Inflammatory macrophage treated with lipopolysaccharide for 4 hours (primary cell): ENCODE measurements at regions not wholly inside any gene's neighbourhood (a gene's known extent, or its start where the extent isn't known, plus 50 kb on each side); places are given as distances from the start of the nearest gene placed in this dataset.
"Not testable (repeated sequence)": the region's sequence is repeated elsewhere in the genome, so short reads cannot be mapped to it uniquely, and the experiment has no call there.

Experiments used
- DNase-seq: peaks from one replicate; pipeline ENCODE4 v3.0.0-alpha.2; 2020

DNA sequence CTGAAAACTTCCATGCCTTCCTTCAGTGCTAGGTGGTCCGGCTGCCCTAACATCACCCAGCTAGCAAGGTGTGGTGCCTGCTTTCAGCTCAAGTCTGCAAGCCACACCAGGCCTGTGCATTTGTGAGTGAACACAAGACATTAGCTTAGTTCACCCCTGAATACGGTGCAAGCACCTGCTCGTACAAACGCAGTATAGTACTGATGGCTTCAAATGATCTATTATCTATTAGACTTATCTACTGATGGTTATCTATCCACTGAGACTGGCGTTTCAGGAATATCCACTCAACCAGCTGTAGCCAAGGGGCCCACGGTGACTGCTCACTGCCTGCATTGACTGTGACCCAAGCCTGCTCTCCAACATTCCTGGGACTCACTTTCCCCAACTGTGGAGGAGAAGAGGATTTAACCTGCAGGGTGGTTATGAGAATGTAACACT, 155.9 kb downstream of the SHOX start:
- no peak for DNase-seq

DNA sequence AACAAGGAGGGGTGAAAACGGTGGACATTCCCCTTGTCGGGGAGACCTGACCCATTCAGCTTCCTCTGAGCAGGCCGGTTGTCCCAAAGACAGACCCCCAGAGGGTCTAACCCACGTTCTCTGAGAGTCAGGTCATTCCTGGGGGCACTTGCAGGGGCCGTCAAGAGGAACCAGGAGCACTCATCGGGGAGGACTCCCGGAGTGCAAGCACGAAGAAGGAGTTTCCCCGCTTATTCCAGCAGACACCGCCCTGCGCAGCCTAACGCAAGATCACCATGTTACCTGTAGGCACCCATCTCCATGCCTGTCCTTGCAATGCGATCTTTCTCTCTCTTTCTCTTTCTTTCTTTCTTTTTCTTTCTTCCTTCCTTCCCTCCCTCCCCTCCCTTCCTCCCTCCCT, 154.2 kb downstream of the SHOX start:
- no peak for DNase-seq

DNA sequence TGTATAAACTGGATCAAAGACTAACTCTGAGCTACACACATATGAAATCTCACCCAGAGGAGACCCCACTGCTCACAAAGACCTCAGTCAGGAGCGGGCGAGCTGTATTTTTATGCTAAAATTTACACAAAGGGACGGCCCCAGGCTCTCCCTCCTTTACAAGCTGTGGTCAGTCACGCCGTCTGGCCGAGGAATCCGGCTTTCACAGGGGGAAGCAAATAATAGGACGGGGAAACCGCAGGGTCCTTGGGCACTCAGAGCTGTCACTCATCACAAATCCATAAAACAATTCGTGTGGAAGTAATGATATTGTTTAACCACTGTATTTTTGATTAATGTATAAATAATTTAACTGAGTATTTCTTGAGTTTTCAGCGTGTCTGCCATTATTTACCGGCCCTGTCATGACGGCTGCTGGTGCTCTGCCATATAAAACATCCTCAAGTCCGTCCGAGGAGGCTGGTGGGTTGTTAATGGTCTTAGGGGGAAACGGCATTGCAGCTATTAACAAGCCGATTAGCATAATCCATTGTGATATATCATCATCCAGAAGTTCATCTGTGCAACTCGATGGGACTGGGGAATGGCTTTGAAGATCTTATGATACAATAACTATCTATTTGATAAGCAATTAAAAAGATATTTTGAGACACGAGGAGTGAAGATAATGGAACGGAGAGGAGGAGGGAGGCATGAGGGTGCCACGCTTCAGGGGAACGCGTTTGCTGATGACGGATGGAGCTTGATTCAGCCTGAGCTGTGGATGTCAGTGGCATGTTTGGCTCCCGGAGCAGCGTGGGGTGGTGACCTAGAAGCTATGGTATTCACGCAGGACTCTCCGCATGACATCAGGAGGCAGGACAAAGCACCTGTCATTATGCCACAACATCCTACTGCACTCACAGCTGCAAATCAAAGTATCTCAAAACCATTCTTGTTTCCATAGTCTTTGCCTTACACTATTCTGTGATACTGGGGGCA, 150.9 kb downstream of the SHOX start:
- DNase-seq = no peak

DNA sequence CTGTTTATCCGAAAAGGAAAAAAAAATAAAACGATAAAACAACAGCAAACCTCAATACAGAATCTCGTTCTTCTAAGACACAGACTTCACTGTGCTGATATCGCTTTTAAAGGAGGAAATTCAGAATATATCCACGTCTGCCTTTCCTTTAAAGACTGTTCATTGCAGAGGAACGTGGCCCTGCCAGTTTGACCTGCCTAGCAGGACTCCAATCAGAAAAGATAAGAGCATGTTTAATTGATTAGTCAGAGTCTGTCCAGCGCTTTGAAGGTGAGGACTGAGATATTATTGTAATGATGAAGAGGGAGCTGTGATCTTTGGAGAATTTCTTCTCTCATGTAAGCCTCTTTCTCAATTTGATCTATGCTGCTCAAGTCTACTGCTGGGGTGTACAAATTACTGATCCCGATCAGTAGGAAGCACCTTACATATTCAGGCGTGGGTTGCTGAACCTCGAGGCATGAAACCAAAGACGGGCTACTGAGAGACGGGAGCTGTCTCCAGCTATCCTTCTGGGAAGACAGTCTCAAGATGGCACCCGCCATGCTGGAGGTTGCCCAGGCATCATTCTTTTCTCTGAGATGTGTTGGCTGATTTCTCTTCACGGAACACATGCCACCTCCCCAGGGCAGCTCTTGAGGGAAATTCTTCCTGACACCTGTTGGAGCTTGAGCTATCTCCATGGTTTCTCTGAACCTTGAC, 146.1 kb downstream of the SHOX start:
- DNase-seq = no peak

DNA sequence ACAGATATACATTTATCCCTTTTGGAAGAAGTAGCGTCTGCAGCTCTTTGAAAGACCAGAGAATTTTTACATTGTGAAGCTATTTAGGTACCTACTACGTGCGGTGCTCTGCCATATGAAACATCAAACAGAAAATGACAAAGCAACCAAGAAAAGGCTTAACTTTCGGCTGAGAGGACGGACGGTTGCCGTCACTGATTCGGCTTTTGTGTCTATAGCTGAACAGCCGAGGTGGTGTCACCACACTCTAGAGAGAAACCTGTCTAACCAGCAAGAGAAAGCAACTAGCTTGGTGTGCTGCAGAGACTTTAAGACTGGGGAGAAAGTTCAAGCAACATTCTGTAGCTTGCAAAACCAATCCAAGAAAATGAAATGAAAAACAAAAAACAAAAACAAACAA, 145.5 kb downstream of the SHOX start:
- no peak for DNase-seq

DNA sequence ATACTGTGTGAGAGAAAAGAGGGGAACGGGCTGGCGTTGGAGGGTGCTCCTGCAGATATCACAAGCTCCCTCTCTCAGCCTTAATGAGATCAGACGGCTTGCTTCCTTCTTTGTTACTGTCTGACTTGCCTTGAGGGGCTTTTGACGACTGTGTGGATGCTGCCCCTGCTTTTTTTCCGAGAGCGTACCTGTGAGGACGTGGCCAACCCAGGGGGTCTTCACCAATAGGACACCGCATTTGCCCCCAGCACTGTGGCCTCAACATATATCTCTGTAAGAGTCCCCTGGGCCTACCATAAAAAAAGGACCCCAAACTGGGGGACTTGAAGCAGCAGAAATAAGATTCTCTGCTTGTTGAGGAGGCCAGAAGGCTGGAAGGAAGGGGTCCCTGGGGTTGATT, 143.9 kb downstream of the SHOX start:
- DNase-seq = no peak

DNA sequence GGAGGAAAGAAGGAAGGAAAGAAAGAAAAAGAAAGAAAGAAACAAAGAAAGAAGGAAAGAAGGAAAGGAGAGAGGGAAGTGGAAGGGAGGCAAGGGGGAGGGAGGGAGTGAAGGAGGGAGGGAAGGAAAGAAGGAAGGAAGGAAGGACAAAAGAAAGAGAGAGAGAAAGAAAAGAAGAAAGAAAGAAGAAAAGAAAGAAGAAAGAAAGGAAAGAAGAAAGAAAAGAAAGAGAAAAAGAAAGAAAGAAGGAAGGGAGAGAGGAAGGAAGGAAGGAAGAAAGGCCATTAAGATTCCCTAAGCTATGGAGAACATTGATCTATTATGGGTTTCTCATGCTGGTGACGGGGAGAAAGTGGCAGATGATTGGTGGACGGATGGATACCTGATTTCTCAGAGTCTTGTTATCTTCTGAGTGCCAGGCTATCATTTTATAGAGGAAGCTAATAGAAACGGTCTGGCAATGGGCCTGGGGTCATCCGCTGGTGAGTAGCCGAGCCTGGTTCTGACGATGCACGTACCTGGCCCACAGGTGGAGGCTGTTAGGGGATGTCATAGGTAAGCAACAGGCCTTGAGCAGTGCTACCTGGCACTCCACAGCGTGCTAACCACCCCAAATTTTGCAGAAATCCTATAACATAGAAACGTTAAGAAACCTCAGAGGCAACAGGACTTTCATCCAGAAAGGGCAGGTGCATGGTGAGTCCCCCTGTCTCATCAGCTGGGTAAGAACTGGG, 142.9 kb downstream of the SHOX start:
- DNase-seq = no peak

DNA sequence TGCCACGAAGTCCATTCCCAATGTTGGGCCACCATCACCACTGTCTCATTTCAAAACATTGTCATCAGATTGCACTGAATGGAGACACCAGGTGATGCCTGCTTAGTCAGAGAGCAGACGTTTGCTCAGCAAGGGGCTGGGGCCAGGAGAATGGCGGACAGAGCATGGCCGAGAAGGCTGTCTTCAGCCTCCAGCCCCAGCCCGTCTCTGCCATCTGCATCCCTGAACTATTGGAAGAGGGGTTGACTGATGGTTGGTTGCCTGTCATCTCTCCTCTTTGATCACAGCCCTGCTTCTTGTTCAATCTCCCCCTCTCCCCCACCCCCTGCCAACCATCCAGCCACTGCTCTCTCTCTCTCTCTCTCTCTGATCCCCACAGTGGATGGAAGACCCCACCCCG, 140.9 kb downstream of the SHOX start:
- DNase-seq = no peak

DNA sequence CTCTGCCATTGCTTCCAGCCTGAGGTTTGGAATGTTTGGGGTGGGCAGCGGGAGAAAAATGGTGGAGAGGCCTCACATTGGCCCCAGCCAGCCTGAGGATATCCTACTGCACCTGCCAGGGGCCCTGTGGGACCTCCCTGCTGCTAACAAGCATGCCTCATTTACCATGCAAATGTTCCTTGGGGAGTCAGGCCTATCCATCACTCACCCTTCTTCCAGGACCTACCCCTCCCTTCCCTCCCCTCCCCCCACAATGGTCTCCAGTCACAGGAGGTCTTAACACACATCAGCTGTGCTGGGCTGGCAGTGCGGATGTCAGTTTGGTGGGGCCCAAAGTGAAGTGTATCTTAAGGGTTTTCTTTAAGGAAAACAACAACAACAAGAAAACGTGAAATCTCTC, 139.2 kb downstream of the SHOX start:
- DNase-seq = no peak

DNA sequence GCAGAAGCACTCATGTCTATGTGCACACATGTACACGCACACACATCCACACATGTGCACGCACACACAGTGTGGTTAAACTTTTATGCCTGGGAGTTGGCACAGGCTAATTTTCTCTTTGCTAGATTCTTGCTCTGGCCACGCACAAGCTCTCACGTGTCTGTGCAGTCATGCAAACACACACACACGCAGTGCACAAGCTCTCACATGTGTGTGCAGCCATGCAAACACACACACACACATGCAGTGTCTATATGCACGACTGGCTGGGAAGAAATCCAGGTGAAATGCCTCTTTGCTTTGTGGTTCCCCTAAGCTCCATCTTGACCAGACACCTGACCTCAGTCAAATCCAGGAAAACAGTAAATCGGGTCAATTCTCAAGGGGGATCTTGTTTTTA, 138.0 kb downstream of the SHOX start:
- DNase-seq = no peak

DNA sequence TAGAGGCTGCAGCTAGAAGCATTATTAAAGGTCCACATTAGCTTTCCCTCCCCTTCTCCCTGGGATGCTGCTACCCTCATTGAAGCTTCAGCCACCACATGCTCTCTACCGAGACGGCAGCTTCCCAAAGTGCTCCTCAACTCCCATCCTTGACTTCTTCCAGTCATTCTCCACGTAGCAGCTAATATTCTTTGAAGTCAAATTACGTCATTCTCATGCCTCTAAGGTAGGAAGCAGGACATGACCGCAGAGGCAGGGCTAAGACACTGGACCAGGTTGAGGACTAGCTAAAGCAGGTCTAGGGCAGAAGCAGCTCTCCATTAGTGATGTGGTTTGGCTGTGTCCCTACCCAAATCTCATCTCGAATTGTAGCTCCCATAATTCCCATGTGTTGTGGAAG, 128.3 kb downstream of the SHOX start:
- no peak for DNase-seq

DNA sequence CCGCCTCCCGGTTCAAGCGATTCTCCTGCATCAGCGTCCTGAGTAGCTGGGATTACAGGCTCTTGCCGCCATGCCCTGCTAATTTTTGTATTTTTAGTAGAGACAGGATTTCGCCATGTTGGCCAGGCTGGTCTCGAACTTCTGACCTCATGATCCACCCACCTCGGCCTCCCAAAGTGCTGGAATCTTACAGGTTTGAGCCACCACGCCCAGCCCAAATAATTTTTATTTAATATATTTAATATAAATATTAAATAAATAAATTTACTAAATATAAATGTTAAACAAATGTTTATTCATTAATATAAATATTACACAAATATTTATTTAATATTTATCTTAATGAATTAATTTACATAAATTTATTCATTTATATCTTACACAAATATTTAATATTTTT, 120.2 kb downstream of the SHOX start:
- DNase-seq = no peak

DNA sequence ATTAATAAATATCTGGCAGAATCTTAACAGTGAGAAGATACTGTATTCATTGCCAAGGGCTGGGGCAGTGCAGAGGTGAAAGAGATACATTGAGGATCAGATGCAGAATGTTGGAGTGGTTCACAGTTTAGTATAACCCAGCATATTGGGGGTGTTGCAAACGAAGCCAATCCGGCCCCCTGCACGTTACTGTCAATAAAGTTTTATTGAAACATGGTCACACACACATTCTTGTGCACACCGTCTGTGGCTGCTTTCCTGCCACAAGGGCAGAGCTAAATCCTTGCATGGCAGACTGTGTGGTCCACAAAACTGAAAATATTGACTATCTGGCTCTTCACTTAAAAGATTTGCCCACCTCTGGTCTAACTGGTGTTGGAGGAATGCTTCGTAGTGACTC, 119.7 kb downstream of the SHOX start:
- no peak for DNase-seq

DNA sequence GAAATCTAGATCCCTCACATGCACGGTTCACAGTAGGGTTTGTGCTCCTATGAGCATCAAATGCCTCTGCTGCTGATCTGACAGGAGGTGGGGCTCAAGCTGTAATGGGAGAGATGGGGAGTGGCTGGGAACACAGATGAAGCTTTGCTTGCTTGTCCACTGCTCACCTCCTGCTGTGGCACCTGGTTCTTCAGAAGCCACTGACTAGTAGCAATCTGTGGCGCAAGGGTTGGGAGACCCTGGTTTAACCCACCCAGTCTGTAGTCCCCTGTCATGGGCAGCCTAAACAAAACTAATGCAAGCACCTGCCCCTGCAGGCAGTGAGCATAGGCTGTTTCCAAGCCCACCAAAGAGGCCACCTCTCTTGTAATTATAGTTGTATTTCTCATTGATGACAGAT, 116.6 kb downstream of the SHOX start:
- no peak for DNase-seq

DNA sequence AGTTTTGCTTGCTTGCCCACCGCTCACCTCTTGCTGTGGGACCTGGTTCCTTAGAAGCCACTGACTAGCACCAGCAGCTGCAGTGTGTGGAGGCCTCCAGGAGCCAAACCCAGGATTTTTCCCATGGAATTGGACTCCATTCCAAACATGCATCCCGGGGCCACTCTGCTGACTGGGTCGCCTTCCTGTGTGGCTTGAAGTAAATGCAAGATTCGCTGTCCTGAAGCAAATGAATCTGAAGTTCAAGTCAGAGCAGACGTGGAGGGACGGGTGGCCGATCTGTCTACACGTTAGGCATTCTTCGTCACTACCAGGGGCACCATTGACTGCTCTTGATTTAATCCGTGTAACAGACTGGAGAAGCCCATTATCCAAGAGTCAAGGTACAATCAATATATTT, 109.0 kb downstream of the SHOX start:
- no peak for DNase-seq

DNA sequence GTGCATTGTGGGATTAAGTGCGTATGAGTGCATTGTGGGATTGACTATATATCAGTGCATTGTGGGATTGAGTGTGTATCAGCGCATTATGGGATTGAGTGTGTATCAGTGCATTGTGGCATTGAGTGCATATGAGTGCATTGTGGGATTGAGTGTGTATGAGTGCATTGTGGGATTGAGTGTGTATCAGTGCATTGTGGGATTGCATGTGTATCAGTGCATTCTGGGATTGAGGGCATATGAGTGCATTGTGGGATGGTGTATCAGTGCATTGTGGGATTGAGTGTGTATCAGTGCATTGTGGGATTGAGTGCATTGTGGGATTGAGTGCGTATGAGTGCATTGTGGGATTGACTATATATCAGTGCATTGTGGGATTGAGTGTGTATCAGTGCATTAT, 106.4 kb downstream of the SHOX start:
- DNase-seq = not testable (repeated sequence)

DNA sequence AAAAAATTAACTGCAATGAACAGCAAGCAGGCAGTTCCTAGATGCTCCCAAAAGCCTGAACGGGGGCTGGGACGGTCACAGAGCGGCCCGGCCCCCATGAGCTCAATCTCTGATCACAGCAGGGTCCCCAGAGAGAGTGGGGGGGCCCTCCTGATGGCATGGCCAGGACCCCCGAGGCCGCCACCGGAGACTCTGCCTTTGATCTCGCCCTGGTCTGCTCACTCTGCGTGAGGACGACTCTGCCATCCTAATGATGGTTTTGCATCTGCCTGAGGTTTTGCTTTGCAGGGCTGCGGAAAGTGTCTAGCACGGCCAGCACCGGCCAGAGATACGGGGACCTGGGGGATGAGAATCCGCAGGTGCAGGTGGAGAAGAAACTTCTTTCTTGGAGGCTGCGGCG, 103.8 kb downstream of the SHOX start:
- DNase-seq = no peak

DNA sequence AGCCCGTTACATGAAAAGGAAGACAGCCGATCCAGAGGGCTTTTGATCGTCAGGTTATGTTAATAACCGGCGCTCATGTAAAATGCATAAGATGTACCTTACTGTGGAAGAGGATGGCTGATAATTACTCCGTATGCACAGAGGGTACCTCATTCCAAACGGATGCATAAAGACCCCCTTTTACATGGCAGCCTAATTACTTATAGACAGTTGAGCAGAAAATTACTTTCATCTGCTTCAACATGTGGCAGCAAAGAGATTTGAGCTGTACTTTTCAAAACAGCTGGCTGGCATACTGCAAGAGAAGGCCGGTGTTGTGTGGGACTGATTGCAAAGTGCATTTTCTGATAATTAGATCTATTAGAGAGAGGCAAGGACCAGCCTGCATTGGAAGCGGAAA, 103.4 kb downstream of the SHOX start:
- no peak for DNase-seq

DNA sequence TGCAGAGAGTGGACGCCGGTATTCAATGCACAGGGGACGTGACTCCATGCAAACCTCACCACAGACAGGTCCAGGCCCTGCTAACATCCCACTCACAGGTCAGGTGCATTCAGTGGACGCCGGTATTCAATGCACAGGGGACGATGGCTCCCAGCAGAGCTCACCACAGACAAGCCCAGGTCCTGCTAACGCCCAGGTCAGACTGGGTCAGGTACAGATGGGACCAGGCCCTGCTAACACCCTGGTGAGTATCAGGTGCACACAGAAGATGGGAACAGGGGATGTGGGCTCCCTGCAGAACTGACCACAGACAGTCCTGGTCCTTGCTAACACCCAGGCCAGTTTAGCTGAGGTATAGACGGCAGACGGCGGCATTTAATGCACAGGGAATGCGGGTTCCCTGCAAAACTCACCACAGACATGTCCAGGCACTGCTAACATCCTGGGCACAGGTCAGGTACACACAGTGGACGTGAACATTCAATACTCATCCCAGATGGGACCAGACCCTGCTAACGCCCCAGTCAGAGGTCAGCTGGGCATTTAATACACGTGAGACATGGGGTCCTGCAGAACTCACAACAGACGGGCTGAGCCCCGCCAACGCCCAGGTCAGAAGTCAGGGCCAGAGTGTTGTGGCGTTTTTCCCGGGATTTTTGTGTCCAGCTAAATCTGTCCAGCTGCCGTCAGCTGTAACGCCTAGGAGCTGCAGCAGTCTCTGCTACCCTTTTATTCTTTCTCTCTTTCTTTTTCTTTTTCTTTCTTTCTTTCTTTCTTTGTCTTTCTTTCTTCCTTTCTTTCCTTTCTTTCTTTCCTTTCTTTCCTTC, 99.2 kb downstream of the SHOX start:
- DNase-seq = no peak

DNA sequence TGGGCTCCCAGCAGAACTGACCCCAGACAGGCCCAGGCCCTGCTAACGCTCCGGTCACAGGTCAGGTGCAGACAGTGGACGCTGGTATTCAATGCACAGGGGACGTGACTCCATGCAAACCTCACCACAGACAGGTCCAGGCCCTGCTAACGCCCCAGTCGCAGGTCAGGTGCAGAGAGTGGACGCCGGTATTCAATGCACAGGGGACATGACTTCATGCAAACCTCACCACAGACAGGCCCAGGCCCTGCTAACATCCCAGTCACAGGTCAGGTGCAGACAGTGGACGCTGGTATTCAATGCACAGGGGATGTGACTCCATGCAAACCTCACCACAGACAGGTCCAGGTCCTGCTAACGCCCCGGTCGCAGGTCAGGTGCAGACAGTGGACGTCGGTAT, 98.5 kb downstream of the SHOX start:
- not testable (repeated sequence) for DNase-seq

DNA sequence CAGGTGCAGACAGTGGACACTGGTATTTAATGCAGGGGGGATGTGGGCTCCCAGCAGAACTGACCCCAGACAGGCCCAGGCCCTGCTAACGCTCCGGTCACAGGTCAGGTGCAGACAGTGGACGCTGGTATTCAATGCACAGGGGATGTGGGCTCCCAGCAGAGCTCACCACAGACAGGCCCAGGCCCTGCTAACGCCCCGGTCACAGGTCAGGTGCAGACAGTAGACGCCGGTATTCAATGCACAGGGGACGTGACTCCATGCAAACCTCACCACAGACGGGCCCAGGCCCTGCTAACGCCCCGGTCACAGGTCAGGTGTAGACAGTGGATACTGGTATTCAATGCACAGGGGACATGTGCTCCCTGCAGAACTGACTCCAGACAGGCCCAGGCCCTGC, 98.0 kb downstream of the SHOX start:
- not testable (repeated sequence) for DNase-seq

DNA sequence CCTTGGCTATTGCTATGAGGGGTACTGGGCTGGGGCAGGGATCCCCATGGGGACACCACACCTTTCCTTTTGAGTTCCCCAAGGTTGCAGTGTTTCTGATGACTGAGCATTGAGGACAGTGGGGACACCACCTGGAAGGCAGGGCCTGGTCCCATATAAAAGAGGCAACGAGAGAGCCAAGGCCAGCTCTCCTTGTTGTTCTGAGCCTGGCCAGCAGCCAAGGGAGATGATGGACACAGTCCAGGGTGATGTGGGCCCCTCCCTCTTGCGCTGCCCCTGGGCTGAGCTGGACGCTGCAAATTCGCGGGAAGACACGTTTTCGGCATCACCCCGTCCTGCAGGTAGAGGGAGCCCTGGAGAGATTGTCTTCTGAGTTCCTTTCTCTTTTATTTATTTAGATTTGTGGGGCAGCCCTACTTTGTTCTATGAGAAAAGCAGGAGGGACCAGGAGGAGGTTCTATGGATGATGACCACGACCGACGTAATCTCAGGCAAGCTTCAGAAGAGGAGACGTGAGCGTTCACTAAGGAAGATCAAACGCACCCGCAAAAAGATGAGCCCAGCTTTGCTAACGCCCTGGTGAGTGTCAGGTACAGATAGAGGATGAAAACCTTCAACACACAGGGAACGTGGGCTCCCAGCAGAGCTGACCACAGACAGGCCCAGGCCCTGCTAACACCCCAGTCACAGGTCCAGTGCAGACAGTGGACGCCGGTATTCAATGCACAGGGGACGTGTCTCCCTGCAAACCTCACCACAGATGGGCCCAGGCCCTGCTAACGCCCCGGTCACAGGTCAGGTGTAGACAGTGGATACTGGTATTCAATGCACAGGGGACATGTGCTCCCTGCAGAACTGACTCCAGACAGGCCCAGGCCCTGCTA, 97.4 kb downstream of the SHOX start:
- DNase-seq = no peak
